IPS-NIHi11 (cell line): ENCODE measurements at regions not wholly inside any gene's neighbourhood (a gene's known extent, or its start where the extent isn't known, plus 50 kb on each side); places are given as distances from the start of the nearest gene placed in this dataset.

Experiments used
- DNase-seq: peaks from one replicate; pipeline ENCODE4 v3.0.0; 2012; ENCODE audit warnings: mixed read lengths, low spot score

DNA sequence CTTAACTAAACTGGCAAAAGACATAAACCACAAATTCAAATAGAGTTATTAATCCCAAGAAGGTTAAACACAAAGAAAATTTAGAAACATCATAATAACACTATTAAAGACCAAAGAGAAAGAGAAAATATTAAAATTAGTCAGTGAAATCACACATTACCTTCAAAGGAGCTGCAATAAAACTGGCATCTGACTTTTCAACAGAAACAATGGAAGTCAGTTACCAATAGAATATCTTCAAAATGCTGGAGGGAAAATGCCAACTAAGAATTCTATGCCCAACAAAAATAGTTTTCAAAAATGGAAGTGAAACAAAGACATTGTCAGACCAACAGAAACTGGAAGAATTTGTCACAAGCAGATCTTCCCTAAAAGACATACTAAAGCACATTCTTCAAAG is 68.7 kb upstream of the RNF7 start:
- DNase-seq: no peak

GRCh38 chr3:141677701-141678100 is 60.4 kb upstream of the RNF7 start:
- DNase-seq: no peak

DNA sequence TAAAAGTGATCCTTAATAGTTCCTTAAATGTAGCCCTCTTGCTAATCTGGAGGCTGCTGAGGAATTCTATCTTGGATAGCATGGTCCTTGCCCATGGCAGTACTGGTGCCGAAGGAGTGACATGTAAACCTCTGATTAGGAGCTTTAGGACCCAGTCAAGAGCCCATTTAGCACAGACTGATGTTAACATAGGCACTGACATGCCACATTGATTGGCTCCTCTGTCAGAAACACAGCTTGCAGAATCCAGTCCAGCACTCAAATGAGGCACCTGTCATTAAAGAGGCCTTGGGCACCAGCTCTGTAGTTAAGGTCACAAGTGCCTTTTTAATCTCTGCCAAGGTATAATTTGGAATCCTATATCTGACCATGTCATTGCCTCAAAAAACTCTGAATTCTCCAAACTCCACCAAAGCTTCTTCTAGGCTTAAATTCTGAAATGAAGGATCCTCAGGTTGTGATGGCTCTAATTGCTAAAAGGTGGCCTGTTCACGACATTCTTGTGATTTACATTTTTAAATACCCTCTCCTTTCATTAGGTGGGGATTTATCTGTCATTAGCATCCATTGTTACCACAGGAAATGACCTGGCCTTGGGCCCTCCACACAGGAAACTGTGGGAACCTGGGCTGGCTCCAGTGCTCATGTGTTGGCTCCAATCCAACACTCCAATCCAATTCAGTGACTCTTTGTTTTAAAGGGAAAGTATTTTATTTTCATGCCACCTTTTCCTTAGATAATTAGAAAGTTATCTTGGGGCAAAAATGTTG is 57.3 kb upstream of the RNF7 start:
- peak; percentile 60 for DNase-seq

DNA sequence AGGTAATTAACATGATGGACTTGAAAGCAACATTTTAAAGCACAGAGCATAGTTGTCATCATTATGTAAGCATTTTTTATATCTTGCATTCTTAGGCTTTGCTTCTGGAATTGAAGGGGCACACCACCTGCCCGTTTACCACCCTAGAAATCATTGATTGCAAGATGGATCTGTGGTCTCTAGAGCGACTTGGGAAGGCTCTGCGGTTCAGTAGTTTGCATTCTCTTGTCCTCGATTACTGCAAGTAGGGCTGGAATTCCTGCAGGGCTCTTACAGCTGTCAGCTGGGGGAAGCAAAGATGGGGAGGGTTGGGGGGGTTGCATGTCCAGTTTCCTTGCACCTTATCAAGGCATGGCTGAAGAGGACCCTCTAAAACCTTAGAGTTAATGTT is 56.7 kb upstream of the RNF7 start:
- no peak for DNase-seq

DNA sequence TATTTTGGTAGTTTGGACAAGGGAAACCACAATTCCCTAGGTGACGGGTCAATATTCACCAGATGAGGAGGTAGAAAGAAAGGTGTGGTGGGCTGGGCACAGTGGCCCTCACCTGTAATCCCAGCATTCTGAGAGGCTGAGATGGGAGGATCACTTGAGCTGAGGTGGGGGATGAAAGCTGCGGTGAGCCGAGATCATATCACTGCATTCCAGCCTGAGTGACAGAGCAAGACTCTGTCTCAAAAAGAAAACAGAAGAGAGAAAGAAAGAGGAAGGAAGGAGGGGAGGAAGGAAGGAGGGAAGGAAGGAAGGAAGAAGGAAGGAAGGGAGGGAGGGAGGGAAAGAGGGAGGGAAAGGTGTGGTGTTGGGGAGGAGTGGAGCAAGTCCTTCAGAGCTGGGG is 56.1 kb upstream of the RNF7 start:
- DNase-seq: no peak

- DNase-seq: no peak
These were observed 55.2 kb upstream of the RNF7 start for GRCh38 chr3:141682921-141683320.

GRCh38 chr3:141684758-141685157 is 53.3 kb upstream of the RNF7 start:
- DNase-seq: no peak

- DNase-seq: no peak
These were observed 51.4 kb upstream of the RNF7 start for GRCh38 chr3:141686466-141687291.
